Fibroblast of pulmonary artery (primary cell): ENCODE measurements at regions not wholly inside any gene's neighbourhood (a gene's known extent, or its start where the extent isn't known, plus 50 kb on each side); places are given as distances from the start of the nearest gene placed in this dataset.

Experiments
- DNase-seq: peaks from one replicate; pipeline ENCODE4 v3.0.0-alpha.2; 2010; ENCODE audit warnings: low read depth
- H3K4me3 ChIP-seq: replicated peaks from 2 replicates; pipeline ENCODE4 v1.5.1; 2011; ENCODE audit warnings: low read depth, mild to moderate bottlenecking, control low read depth, low read length, moderate library complexity
- CTCF ChIP-seq: IDR thresholded peaks from 2 replicates; pipeline ENCODE4 v1.5.1; 2011; ENCODE audit warnings: mild to moderate bottlenecking, control low read depth, low read length, inconsistent platforms; ENCODE audit errors: missing control alignments

- no peak for DNase-seq
- TF ChIP-seq CTCF: no peak
- H3K4me3 ChIP-seq: no peak overlapping the region
Measured at GRCh38 chr2:100744184-100744583, 75.8 kb upstream of the NPAS2 start.

DNA sequence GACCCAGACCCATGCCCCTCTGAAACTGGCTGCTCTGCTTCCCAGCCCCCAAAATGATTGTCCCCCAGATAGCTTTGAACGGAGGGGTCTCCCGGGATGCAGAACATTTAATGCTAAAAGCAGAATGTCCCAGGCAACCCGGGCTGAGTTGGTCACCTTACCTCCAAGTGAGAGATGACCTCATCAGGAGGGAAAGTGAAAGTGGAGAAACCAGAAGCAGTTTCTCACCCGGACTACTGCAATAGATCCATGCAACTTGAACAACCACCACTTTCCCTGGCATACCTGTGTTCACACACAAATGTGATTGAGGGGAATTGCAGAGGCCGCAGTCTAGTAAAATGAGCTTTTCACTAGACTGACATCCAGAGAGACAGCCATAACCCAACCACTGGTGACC, 75.3 kb upstream of the NPAS2 start:
- peak; percentile 41 for DNase-seq
- H3K4me3 ChIP-seq: no peak overlapping the region
- no peak for TF ChIP-seq CTCF

- TF ChIP-seq CTCF: no peak
- no peak for DNase-seq
- no peak overlapping the region for H3K4me3 ChIP-seq
Measured at GRCh38 chr2:100745604-100746003, 74.3 kb upstream of the NPAS2 start.

- no peak overlapping the region for H3K4me3 ChIP-seq
- no peak for TF ChIP-seq CTCF
- DNase-seq: peak; percentile 46
Measured at GRCh38 chr2:100747551-100747950, 72.4 kb upstream of the NPAS2 start.

DNA sequence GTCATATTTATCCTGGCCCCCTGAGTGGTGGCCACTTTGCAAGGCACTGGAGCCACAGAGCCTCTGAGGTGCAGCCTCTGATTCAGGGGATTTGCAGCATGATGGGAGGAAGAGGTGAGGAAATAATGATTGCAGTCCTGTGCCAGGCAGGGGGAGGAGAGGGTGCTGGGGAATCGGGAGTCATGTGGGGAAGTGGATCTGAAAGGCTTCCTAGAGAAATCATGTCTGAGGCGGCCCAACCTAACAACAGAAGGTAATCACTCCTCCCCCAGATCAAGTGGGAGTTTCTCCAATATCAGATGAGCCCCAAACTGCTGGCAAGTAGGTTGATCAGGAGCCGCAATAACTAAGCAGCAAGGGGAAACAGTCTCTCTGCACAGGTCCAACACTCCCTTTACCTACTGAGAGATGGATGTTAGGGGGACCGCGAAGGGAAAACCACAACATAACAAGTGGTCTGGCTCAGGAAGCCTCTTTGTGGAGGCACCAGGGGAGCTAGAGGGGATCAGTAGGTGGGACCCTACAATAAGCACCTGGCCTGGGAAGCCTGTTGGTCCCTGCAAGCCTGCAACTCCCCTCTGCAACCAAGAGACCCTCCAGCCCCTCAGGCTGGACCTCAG, 71.8 kb upstream of the NPAS2 start:
- TF ChIP-seq CTCF: no peak
- H3K4me3 ChIP-seq: no peak overlapping the region
- peak; percentile 37 for DNase-seq

DNA sequence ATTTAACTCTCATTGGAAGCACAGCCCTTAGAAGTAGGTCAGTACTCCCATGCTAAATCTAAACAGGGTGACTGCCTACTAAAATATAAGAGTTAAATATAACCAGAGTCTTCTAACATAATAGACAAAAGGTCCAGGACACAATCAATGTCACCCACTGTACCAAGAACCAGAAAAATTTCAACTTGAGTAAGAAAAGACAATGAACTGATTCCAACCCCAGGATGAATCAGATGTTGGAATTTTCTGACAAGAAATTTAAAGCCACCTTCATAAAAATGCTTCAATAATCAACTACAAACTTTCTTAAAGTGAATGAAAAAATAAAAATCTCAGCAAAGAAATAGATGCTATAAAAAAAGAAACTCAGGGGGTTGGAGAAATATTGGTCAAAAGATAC, 71.3 kb upstream of the NPAS2 start:
- no peak overlapping the region for H3K4me3 ChIP-seq
- no peak for DNase-seq
- no peak for TF ChIP-seq CTCF
